ENCODE measurements at regions not wholly inside any gene's neighbourhood (a gene's known extent, or its start where the extent isn't known, plus 50 kb on each side); places are given as distances from the start of the nearest gene placed in this dataset.

GRCh38 chr17:21524211-21524591, 148.0 kb downstream of the KCNJ12 start:
- CTCF ChIA-PET = interaction anchor here (0.8 kb wide), 1 partner anchor 11 kb away, joined by 3 read pairs; no protein-coding TSS in a partner anchor
- ATAC-seq (ENCODE audit: low read depth) = no peak
- H3K4me3 Mint-ChIP-seq = no peak overlapping the region
- DNase-seq = no peak
- H3K36me3 Mint-ChIP-seq (ENCODE audit: low read depth) = no peaks in the 10 kb centered on the region
- H3K27ac Mint-ChIP-seq = no peak overlapping the region
- POLR2A ChIA-PET = no interaction called here
- peaks cover 7% of the 10 kb centered on the region for H3K27me3 Mint-ChIP-seq
- intact Hi-C loops (cut with micrococcal nuclease) = no loop called here
- TF ChIP-seq, protein P1, sequence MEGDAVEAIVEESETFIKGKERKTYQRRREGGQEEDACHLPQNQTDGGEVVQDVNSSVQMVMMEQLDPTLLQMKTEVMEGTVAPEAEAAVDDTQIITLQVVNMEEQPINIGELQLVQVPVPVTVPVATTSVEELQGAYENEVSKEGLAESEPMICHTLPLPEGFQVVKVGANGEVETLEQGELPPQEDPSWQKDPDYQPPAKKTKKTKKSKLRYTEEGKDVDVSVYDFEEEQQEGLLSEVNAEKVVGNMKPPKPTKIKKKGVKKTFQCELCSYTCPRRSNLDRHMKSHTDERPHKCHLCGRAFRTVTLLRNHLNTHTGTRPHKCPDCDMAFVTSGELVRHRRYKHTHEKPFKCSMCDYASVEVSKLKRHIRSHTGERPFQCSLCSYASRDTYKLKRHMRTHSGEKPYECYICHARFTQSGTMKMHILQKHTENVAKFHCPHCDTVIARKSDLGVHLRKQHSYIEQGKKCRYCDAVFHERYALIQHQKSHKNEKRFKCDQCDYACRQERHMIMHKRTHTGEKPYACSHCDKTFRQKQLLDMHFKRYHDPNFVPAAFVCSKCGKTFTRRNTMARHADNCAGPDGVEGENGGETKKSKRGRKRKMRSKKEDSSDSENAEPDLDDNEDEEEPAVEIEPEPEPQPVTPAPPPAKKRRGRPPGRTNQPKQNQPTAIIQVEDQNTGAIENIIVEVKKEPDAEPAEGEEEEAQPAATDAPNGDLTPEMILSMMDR (IDR thresholded peaks at IDR 0.05) = no peak
- no peaks in the 10 kb centered on the region for H3K9me3 Mint-ChIP-seq
- no peaks in the 10 kb centered on the region for H3K4me1 Mint-ChIP-seq

DNA sequence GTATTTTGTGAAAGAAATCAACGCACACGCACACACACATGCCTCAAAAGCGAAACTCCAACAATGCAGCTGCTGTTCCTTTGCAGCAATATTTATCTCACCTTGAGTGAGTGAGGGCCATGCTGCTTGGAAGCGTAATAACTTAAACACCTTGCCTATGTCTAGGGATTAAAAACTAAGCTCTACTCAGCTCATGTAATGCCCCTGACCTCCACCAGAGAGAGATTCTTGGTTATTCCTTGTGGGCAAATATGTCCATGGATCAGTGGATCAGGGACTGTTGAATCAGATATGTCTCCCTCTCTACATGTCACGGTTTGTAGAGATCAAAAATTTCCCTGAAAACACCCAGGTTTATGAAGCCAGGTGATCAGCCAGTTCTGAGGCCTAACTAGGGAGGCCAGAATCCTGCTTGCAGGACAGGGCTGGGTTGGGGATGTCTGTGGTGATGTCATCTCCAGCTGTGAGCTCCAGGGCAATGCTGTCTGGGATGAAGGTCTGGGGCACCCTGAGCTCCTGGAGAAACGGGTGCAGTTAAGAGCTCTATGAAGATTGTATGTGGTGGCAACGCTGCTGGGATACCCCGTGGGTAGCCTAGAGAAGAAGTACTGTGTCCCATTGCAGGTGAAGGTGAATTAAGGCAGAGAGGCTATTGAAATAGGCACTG, 149.4 kb downstream of the KCNJ12 start:
- peaks cover 5% of the 10 kb centered on the region for H3K27me3 Mint-ChIP-seq
- no peak overlapping the region for H3K4me3 Mint-ChIP-seq
- DNase-seq = no peak
- POLR2A ChIA-PET = no interaction called here
- TF ChIP-seq, protein P1 (IDR thresholded peaks at IDR 0.05) = no peak
- intact Hi-C loops (cut with micrococcal nuclease) = no loop called here
- H3K36me3 Mint-ChIP-seq (ENCODE audit: low read depth) = no peaks in the 10 kb centered on the region
- H3K27ac Mint-ChIP-seq = no peak overlapping the region
- H3K4me1 Mint-ChIP-seq = no peaks in the 10 kb centered on the region
- no peak for ATAC-seq (ENCODE audit: low read depth)
- CTCF ChIA-PET = no interaction called here
- H3K9me3 Mint-ChIP-seq = no peaks in the 10 kb centered on the region

- TF ChIP-seq, protein P1 (IDR thresholded peaks at IDR 0.05) = no peak
- Mint-ChIP-seq H3K27me3 (peaks cover 3% of the 10 kb centered on the region), H3K4me1 (no peaks in the 10 kb centered on the region), H3K27ac (no peak overlapping the region), H3K4me3 (no peak overlapping the region), H3K36me3 (ENCODE audit: low read depth) (no peaks in the 10 kb centered on the region), H3K9me3 (no peaks in the 10 kb centered on the region)
- ATAC-seq (ENCODE audit: low read depth) = no peak
- ChIA-PET CTCF (no interaction called here), POLR2A (no interaction called here)
- no peak for DNase-seq
- intact Hi-C loops (cut with micrococcal nuclease) = no loop called here
These were observed 152.0 kb downstream of the KCNJ12 start for GRCh38 chr17:21528031-21528695.

DNA sequence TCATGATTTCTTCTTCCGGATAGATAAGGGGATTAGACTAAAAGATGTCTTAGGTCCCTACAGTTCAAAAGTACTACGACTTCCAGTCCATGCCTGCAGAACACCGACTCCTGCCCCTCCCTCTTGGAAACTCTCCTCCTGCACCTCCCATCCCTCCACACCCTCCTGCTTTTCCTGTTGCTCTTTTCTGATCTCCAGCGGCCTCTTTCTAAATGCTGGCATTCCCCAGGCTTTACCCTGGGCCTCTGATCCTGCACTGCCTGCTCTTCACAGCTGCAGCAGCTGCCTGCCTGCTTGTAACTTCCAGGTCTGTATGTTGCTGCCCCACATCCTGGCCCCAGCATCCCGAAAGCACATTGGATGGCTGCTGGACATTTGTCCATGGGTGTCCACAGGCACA, 154.2 kb downstream of the KCNJ12 start:
- Mint-ChIP-seq H3K4me1 (no peaks in the 10 kb centered on the region), H3K27ac (no peak overlapping the region), H3K36me3 (ENCODE audit: low read depth) (peaks cover 7% of the 10 kb centered on the region), H3K27me3 (no peaks in the 10 kb centered on the region), H3K4me3 (no peak overlapping the region), H3K9me3 (no peaks in the 10 kb centered on the region)
- POLR2A ChIA-PET = no interaction called here
- CTCF ChIA-PET = no interaction called here
- no peak for ATAC-seq (ENCODE audit: low read depth)
- intact Hi-C loops (cut with micrococcal nuclease) = no loop called here
- TF ChIP-seq, protein P1 (IDR thresholded peaks at IDR 0.05) = no peak
- no peak for DNase-seq

DNA sequence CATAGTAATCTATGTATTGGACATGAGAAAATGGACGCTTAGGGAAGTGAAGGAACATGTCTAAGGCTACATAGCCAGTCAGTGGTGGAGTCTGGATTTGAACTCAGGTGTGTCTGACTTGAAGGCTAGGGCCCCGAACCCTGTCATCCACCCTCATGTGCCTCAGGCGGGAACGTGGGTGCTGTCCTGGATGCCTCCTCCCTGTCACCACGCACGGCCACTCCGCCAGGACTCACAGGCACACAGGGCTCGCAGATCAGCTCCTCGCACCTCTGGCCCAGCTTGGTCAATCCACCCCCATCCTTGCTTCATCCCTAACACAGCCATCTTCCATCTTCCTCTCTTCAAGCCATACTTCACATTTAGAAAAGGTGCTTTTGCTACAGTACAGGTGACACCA, 154.7 kb downstream of the KCNJ12 start:
- DNase-seq (no peak), ATAC-seq (ENCODE audit: low read depth) (no peak)
- CTCF ChIA-PET = no interaction called here
- Mint-ChIP-seq H3K4me3 (no peak overlapping the region), H3K9me3 (no peaks in the 10 kb centered on the region), H3K4me1 (no peaks in the 10 kb centered on the region), H3K36me3 (ENCODE audit: low read depth) (peaks cover 9% of the 10 kb centered on the region), H3K27ac (no peak overlapping the region), H3K27me3 (no peaks in the 10 kb centered on the region)
- POLR2A ChIA-PET = no interaction called here
- TF ChIP-seq, protein P1 (IDR thresholded peaks at IDR 0.05) = no peak
- intact Hi-C loops (cut with micrococcal nuclease) = no loop called here

Data from activated B cell treated with CpG ODN at 0.5 μM for 24 hours (primary cell).